SK-N-SH (cell line): ENCODE measurements at regions not wholly inside any gene's neighbourhood (a gene's known extent, or its start where the extent isn't known, plus 50 kb on each side); places are given as distances from the start of the nearest gene placed in this dataset.
A peak's percentile ranks its signal among the peaks of the same experiment; 100 is the strongest.

Experiments used
- CTCF ChIA-PET: fragments of 300-600, 350-600 bp; formaldehyde crosslinking; extraction: SDS; loops from one replicate; lab custom pipeline; 2021; lab: Yijun Ruan, JAX
- POLR2A ChIA-PET: fragments of 350-600 bp; sonication (Branson Sonifier 250); formaldehyde crosslinking; extraction: SDS; loops from one replicate; lab custom pipeline; 2020; ENCODE audit warnings: antibody characterized with exemption, inconsistent platforms; lab: Yijun Ruan, JAX
- DNase-seq: peaks from one replicate; pipeline ENCODE4 v3.0.0; 2012
- H2AFZ ChIP-seq: fragments of 200-600 bp; sonication (generic); 2 replicates; pipeline ENCODE4 v1.8.1; 2016; ENCODE audit warnings: antibody characterized with exemption, mild to moderate bottlenecking, low read depth
- H3F3A ChIP-seq: fragments of 200-600 bp; sonication (generic); replicated peaks from 2 replicates; pipeline ENCODE3; 2016; ENCODE audit warnings: antibody characterized with exemption, mild to moderate bottlenecking; ENCODE audit not compliant: insufficient read depth
- H3K27ac ChIP-seq, 2 experiments: fragments of 200-500 bp in 1 of 2; fragments of 200-600 bp in 1 of 2; sonication (Bioruptor generic) in 1 of 2; sonication (generic), shearing (Covaris generic) in 1 of 2; 2 replicates each; pipeline versions ENCODE4 v1.5.1 to v1.6.1; 2014 to 2016; ENCODE audit warnings: low read depth in 2 of 2, inconsistent platforms in 1 of 2, low read length in 1 of 2, mild to moderate bottlenecking in 1 of 2, mixed read lengths in 1 of 2
- H3K27me3 ChIP-seq: fragments of 200-600 bp; sonication (generic), shearing (Covaris generic); 2 replicates; pipeline ENCODE4 v1.6.1; 2016; ENCODE audit warnings: mixed run types; ENCODE audit not compliant: insufficient read depth
- H3K36me3 ChIP-seq, 2 experiments: fragments of 200-500 bp in 1 of 2; fragments of 200-600 bp in 1 of 2; sonication (Bioruptor generic) in 1 of 2; sonication (generic) in 1 of 2; replicated peaks in 1 of 2; 2 replicates each; pipeline versions ENCODE3 to v1.5.1; 2014 to 2016; ENCODE audit warnings: low read length in 1 of 2, mild to moderate bottlenecking in 1 of 2; ENCODE audit not compliant: insufficient read depth in 2 of 2, control insufficient read depth in 1 of 2
- H3K4me1 ChIP-seq, 2 experiments: fragments of 200-500 bp in 1 of 2; fragments of 200-600 bp in 1 of 2; sonication (Bioruptor generic) in 1 of 2; sonication (generic), shearing (Covaris generic) in 1 of 2; 2 replicates each; pipeline versions ENCODE4 v1.5.1 to v1.6.1; 2014 to 2016; ENCODE audit warnings: low read depth in 1 of 2, low read length in 1 of 2, mixed run types in 1 of 2; ENCODE audit not compliant: insufficient read depth in 2 of 2, control insufficient read depth in 1 of 2
- H3K4me2 ChIP-seq: fragments of 200-600 bp; sonication (generic), shearing (Covaris generic); 2 replicates; pipeline ENCODE4 v1.6.1; 2017; ENCODE audit warnings: mixed run types
- H3K4me3 ChIP-seq, 2 experiments: fragments of 200-500 bp in 1 of 2; fragments of 200-600 bp in 1 of 2; sonication (Bioruptor generic) in 1 of 2; sonication (generic), shearing (Covaris generic) in 1 of 2; 2 replicates each; pipeline versions ENCODE4 v1.5.1 to v1.8.1; 2014 to 2016; ENCODE audit warnings: low read depth in 2 of 2, inconsistent platforms in 1 of 2, low read length in 1 of 2, mild to moderate bottlenecking in 1 of 2, mixed read lengths in 1 of 2, moderate library complexity in 1 of 2
- H3K79me2 ChIP-seq: fragments of 200-600 bp; sonication (generic); 2 replicates; pipeline ENCODE4 v1.8.1; 2017; ENCODE audit warnings: mild to moderate bottlenecking; ENCODE audit not compliant: insufficient read depth
- H3K9ac ChIP-seq: fragments of 200-600 bp; sonication (generic); 2 replicates; pipeline ENCODE4 v1.6.1; 2017; ENCODE audit warnings: mixed run types
- H3K9me2 ChIP-seq: fragments of 200-600 bp; sonication (generic); 2 replicates; pipeline ENCODE4 v1.6.1; 2017; ENCODE audit warnings: mixed run types
- H3K9me3 ChIP-seq: fragments of 200-600 bp; sonication (generic); 2 replicates; pipeline ENCODE4 v1.6.1; 2017; ENCODE audit warnings: mixed run types, mild to moderate bottlenecking, moderate library complexity
- H4K20me1 ChIP-seq: fragments of 200-600 bp; sonication (generic); 2 replicates; pipeline ENCODE4 v1.6.1; 2017; ENCODE audit warnings: mild to moderate bottlenecking, mixed run types; ENCODE audit not compliant: insufficient read depth
- CTCF ChIP-seq: fragments of 200-600 bp; sonication (generic); IDR thresholded peaks from 2 replicates; pipeline ENCODE4 v1.6.1; 2017; ENCODE audit warnings: antibody characterized with exemption, mild to moderate bottlenecking, moderate library complexity
- EP300 ChIP-seq, 2 experiments: IDR thresholded peaks; 2 replicates each; pipeline versions ENCODE4 v1.4.0 to v1.6.1; 2012; ENCODE audit warnings: borderline replicate concordance in 1 of 2, low read depth in 1 of 2, low read length in 1 of 2
- EZH2phosphoT487 ChIP-seq: fragments of 200-600 bp; sonication (generic); IDR thresholded peaks from 2 replicates; pipeline ENCODE4 v1.6.1; 2017; ENCODE audit warnings: low read depth, mixed run types, mild to moderate bottlenecking, antibody characterized with exemption, moderate library complexity, borderline replicate concordance
- GATA2 ChIP-seq: sonication (generic); formaldehyde crosslinking; IDR thresholded peaks from 2 replicates; pipeline ENCODE4 v1.5.0; 2020; ENCODE audit warnings: mild to moderate bottlenecking, missing genetic modification reagents
- JUND ChIP-seq: IDR thresholded peaks from 2 replicates; pipeline ENCODE4 v1.4.0; 2012
- MXI1 ChIP-seq: IDR thresholded peaks from 2 replicates; pipeline ENCODE4 v1.6.1; 2012; ENCODE audit warnings: mild to moderate bottlenecking, low read depth, low read length, improper control_type of control experiment
- NFIC ChIP-seq: IDR thresholded peaks from 2 replicates; pipeline ENCODE4 v1.4.0; 2012; ENCODE audit warnings: borderline replicate concordance
- NRF1 ChIP-seq: IDR thresholded peaks from 2 replicates; pipeline ENCODE4 v1.6.1; 2012; ENCODE audit warnings: low read depth, mild to moderate bottlenecking, low read length
- RAD21 ChIP-seq: IDR thresholded peaks from 2 replicates; pipeline ENCODE4 v1.6.1; 2012; ENCODE audit warnings: mild to moderate bottlenecking, low read length
- REST ChIP-seq: IDR thresholded peaks from 2 replicates; pipeline ENCODE4 v1.6.1; 2012; ENCODE audit warnings: mild to moderate bottlenecking, low read depth, low read length, moderate library complexity
- RFX5 ChIP-seq: IDR thresholded peaks from 2 replicates; pipeline ENCODE4 v1.6.1; 2012; ENCODE audit warnings: mild to moderate bottlenecking, improper control_type of control experiment, low read length
- RXRA ChIP-seq: IDR thresholded peaks from 2 replicates; pipeline ENCODE4 v1.4.0; 2012; ENCODE audit warnings: low read depth, mild to moderate bottlenecking, borderline replicate concordance
- SIN3A ChIP-seq: IDR thresholded peaks from 2 replicates; pipeline ENCODE4 v1.6.1; 2012; ENCODE audit warnings: low read depth, mild to moderate bottlenecking, low read length, moderate library complexity, borderline replicate concordance
- SMC3 ChIP-seq: IDR thresholded peaks from 2 replicates; pipeline ENCODE4 v1.6.1; 2012; ENCODE audit warnings: low read depth, low read length, improper control_type of control experiment
- TCF12 ChIP-seq: IDR thresholded peaks from 2 replicates; pipeline ENCODE4 v1.4.0; 2012
- USF1 ChIP-seq: IDR thresholded peaks from 2 replicates; pipeline ENCODE4 v1.4.0; 2012; ENCODE audit warnings: low read depth, borderline replicate concordance
- WGBS: methylation state at CpG from one replicate; pipeline ENCODE4 v1.1.6; 2017; ENCODE audit warnings: low lambda C conversion rate; 5-methylcytosine and 5-hydroxymethylcytosine counted together
- TF ChIP-seq, protein P1 (sequence below): IDR thresholded peaks from 2 replicates; pipeline ENCODE4 v1.4.0; 2012; ENCODE audit warnings: low read depth, borderline replicate concordance
- TF ChIP-seq, protein P2 (sequence below): fragments of 150-350 bp; IDR thresholded peaks from 2 replicates; pipeline ENCODE4 v1.6.1; 2016; ENCODE audit warnings: mild to moderate bottlenecking, low read depth, low read length
- TF ChIP-seq, protein P3 (sequence below): IDR thresholded peaks from 2 replicates; pipeline ENCODE4; 2012

GRCh38 chr2:9112079-9112721 is 94.4 kb upstream of the ASAP2 start (continued):
- TF ChIP-seq JUND, result peak; percentile 99
- TF ChIP-seq EZH2phosphoT487, result no peak
- no peak for TF ChIP-seq MXI1
- TF ChIP-seq RFX5, result no peak
- peak; percentile 87; the same call in 1 of the 2 replicates for TF ChIP-seq SIN3A
- TF ChIP-seq SMC3, result no peak; the same call in 1 of the 2 replicates
- TF ChIP-seq, protein P1, sequence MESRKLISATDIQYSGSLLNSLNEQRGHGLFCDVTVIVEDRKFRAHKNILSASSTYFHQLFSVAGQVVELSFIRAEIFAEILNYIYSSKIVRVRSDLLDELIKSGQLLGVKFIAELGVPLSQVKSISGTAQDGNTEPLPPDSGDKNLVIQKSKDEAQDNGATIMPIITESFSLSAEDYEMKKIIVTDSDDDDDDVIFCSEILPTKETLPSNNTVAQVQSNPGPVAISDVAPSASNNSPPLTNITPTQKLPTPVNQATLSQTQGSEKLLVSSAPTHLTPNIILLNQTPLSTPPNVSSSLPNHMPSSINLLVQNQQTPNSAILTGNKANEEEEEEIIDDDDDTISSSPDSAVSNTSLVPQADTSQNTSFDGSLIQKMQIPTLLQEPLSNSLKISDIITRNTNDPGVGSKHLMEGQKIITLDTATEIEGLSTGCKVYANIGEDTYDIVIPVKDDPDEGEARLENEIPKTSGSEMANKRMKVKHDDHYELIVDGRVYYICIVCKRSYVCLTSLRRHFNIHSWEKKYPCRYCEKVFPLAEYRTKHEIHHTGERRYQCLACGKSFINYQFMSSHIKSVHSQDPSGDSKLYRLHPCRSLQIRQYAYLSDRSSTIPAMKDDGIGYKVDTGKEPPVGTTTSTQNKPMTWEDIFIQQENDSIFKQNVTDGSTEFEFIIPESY, result 0 out of 2 replicates have a peak, but pooled peaks have one; percentile 17
- peak; percentile 55; the same call in 1 of the 2 replicates for TF ChIP-seq USF1
- TF ChIP-seq GATA2, result no peak
- TF ChIP-seq, protein P2, sequence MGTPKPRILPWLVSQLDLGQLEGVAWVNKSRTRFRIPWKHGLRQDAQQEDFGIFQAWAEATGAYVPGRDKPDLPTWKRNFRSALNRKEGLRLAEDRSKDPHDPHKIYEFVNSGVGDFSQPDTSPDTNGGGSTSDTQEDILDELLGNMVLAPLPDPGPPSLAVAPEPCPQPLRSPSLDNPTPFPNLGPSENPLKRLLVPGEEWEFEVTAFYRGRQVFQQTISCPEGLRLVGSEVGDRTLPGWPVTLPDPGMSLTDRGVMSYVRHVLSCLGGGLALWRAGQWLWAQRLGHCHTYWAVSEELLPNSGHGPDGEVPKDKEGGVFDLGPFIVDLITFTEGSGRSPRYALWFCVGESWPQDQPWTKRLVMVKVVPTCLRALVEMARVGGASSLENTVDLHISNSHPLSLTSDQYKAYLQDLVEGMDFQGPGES, result no peak
- TF ChIP-seq, protein P3, sequence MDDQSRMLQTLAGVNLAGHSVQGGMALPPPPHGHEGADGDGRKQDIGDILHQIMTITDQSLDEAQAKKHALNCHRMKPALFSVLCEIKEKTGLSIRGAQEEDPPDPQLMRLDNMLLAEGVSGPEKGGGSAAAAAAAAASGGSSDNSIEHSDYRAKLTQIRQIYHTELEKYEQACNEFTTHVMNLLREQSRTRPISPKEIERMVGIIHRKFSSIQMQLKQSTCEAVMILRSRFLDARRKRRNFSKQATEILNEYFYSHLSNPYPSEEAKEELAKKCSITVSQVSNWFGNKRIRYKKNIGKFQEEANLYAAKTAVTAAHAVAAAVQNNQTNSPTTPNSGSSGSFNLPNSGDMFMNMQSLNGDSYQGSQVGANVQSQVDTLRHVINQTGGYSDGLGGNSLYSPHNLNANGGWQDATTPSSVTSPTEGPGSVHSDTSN, result peak; percentile 95
- no peak; the same call in 1 of the 2 replicates for TF ChIP-seq RXRA
- TF ChIP-seq NFIC, result peak; percentile 90

GRCh38 chr2:9110893-9111569 is 95.6 kb upstream of the ASAP2 start:
- Histone ChIP-seq H3K27ac (peak overlapping the region in 1 of 2 experiments; percentile 81; a peak in 2 of 4 replicates), H3K79me2 (no peaks in the 10 kb centered on the region), H3K9me2 (no peaks in the 10 kb centered on the region), H3K9me3 (no peaks in the 10 kb centered on the region), H3K4me2 (peak overlapping the region; percentile 13; the same call in 1 of the 2 replicates), H3F3A (peaks cover 12% of the 10 kb centered on the region), H3K9ac (peak overlapping the region; percentile 22; the same call in 1 of the 2 replicates), H4K20me1 (no peaks in the 10 kb centered on the region), H3K4me3 (no peak overlapping the region), H3K27me3 (no peaks in the 10 kb centered on the region), H3K36me3 (no peaks in the 10 kb centered on the region), H3K4me1 (peaks cover 22 to 23% of the 10 kb centered on the region in 2 experiments; a peak in 3 of 4 replicates), H2AFZ (peak overlapping the region; percentile 42; the same call in 1 of the 2 replicates)
- POLR2A ChIA-PET, result no interaction called here
- CTCF ChIA-PET, result interaction anchor here (0.6 to 1.5 kb wide), 9 partner anchors 13 to 238 kb away, joined by 3 to 5 read pairs (median 3); partner anchors contain the start of gene MBOAT2
- DNase-seq, result peak; percentile 64
- WGBS, result 93% methylated on average over 14 of the region's 15 CpGs
- no peak for TF ChIP-seq REST
- TF ChIP-seq EP300 (IDR thresholded peaks at IDR 0.05; ENCODE audit: borderline replicate concordance in 1 of 2, low read depth in 1 of 2, low read length in 1 of 2), result no peak
- TF ChIP-seq SMC3, result peak; percentile 22; the same call in 1 of the 2 replicates
- TF ChIP-seq NRF1, result no peak
- no peak for TF ChIP-seq TCF12
- TF ChIP-seq MXI1, result no peak
- peak; percentile 53 for TF ChIP-seq RAD21
- peak; percentile 56 for TF ChIP-seq CTCF
